GM21786 (cell line): ENCODE measurements at regions not wholly inside any gene's neighbourhood (a gene's known extent, or its start where the extent isn't known, plus 50 kb on each side); places are given as distances from the start of the nearest gene placed in this dataset.
"Not testable (repeated sequence)": the region's sequence is repeated elsewhere in the genome, so short reads cannot be mapped to it uniquely, and the experiment has no call there.

Experiments used
- ATAC-seq: cut with Tn5 transposase; IDR thresholded peaks from one replicate; pipeline ENCODE4 v1.9.1; 2021; ENCODE audit not compliant: unreplicated experiment

GRCh38 chr10:62492870-62493180 is 118.7 kb downstream of the ZNF365 start:
- no peak for ATAC-seq

DNA sequence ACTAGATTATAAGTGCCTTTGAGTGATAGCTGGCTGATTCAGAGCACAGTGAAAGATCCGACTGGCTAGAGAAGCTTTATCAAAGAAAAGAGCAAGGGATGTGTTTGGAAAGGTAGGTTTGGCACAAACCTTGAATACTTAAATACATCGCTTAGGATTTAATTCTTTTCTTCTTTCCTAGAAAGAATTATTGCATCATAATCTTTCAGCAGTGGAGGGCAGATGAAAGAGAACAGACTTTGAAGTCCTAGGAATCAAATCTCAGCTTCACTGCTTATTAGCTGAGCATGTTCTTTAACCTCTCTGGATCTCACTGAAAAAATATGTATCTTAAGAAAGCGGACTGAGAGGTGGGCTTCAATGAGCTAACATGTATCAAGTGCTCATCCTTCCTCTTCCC is 122.8 kb downstream of the ZNF365 start:
- no peak for ATAC-seq

GRCh38 chr10:62498271-62498670 is 124.1 kb downstream of the ZNF365 start:
- ATAC-seq = no peak

GRCh38 chr10:62500116-62500515 is 125.9 kb downstream of the ZNF365 start:
- ATAC-seq = not testable (repeated sequence)

- no peak for ATAC-seq
These were observed 127.4 kb downstream of the ZNF365 start for GRCh38 chr10:62501547-62501946.

GRCh38 chr10:62502995-62503613 is 128.9 kb downstream of the ZNF365 start:
- ATAC-seq = no peak

DNA sequence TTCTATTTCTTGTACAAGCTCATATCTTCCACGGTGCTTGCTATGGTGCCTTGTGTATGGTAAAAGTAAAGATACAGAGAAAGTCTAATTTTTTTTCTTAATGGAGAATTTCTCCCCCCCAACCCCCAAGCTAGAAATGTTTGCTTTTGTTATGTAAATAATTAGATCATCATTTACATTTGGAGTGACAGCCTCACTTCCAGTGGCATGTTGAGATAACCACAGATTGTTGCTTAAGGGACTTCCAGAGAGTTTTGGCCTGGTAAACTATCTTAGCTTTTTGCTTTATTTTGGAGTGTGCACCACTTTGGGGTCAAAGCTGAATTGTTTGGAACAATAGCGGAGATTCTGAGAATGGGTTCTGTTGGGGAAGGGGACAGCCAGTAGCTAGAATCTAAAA is 129.7 kb downstream of the ZNF365 start:
- ATAC-seq = no peak

- no peak for ATAC-seq
These were observed 132.2 kb downstream of the ZNF365 start for GRCh38 chr10:62506371-62506770.

- peak; percentile 16 for ATAC-seq
These were observed 137.1 kb downstream of the ZNF365 start for GRCh38 chr10:62511238-62511637.

DNA sequence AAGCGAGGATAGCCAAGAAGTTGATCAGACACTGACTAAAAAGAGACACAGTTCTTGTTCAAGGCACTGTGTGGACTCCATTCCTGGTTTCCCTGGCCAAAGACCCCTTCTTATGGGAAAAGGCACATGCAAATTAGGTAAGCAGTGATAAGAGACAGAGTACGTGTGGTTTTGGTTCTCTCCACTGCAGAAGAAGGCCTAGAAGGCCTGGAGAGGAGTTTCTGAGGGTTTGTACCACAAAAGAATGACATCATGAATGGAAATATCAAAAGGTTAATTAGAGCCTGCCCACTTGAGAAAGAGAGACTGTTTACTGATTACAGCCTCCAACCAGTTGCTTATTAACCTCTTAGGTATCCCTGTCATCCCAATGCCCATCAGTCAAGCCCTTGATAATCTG is 137.5 kb downstream of the ZNF365 start:
- peak; percentile 89 for ATAC-seq

GRCh38 chr10:62512732-62513475 is 138.7 kb downstream of the ZNF365 start:
- ATAC-seq = no peak

GRCh38 chr10:62514079-62514693 is 140.0 kb downstream of the ZNF365 start:
- peak; percentile 58 for ATAC-seq

DNA sequence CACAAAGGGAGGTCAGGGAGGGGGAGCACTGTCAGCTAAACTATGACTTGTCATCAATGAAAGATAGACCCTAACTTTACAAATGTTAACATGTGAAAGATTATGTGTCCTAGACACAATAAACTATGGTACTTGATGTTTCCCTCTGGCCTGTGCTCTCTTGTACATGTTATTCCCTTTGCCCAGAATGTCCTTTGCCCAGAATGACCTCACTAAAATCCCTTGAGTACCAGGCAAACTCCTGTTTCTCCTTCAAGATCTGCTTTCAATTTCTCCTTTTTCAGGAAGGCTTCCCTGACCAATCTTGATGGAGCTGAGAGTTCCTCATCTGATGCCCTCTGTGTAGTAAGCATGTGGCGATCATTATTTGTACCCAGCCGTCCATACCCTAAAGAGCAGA is 143.1 kb downstream of the ZNF365 start:
- no peak for ATAC-seq

DNA sequence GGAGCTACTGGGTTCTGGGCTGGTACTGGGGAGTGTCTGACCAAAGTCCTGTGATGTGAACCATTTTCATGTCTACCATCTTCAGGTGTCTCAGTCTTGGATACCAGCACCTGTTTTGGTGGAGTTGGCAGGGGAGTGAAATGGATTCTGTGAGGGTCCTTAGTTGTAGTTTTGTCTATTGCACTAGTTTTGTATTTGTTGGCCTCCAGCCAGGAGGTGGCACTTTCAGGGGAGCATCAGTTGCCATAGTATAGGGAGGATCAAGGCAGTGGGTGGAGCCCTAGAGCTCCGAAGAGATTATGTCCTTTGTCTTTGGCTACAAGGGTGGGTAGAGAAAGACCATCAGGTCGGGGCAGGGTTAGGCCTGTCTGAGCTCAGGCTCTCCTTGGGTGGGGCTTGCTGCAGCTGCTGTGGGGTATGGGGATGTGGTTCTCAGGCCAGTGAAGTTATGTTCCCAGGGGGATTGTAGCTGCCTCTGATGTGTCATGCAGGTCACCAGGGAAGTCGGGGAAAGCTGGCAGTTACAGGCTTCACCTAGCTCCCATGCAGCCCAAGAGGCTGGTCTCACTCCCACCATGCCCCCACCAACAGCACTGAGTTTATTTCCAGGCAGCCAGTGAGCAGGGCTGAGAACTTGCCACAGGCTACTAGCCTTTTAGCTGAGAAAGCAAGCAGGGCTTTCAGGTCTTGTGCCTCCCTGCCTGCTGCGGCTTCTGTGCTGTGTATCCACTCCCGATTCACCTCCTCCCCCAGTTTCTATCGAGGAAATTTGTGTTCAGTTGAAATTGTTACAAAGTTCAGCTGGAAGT is 153.1 kb downstream of the ZNF365 start:
- peak; percentile 55 for ATAC-seq

DNA sequence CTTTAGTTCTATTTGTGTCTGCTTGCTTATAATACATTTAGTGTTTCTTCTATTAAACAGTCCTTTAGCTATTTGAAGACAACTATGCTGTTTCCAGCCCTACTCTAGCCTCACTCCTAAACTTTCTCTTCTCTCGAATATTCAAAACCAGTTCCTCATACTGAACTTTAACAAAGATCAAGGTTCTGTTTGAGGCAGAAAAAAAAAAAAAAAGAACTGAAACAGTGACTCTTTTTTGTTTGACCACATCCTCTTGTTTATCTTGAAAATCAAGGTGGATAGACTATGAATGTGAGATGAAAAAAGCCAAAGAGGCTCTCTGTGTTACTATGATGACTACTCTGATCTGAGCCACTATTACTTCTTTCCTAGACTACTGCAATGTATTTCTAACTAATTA is 154.3 kb downstream of the ZNF365 start:
- ATAC-seq = peak; percentile 87

GRCh38 chr10:62529396-62529795 is 155.2 kb downstream of the ZNF365 start:
- no peak for ATAC-seq

DNA sequence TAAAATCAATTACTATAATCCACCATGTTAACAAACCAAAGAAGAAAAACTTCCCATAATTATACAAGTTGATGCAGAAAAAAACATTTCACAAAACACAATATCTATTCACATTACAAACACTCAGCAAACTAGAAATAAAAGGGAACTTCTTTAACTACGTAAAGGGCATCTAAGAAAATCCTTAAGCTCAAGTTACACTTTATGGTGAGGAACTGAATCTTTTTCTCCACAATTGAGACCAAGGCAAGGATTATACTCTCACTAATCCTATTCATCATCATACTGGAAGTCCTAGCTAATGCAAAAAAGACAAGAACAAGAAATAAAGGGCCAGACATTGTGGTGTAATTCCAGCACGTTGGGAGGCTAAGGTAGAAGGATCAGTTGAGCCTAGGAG is 159.9 kb downstream of the ZNF365 start:
- ATAC-seq = no peak

DNA sequence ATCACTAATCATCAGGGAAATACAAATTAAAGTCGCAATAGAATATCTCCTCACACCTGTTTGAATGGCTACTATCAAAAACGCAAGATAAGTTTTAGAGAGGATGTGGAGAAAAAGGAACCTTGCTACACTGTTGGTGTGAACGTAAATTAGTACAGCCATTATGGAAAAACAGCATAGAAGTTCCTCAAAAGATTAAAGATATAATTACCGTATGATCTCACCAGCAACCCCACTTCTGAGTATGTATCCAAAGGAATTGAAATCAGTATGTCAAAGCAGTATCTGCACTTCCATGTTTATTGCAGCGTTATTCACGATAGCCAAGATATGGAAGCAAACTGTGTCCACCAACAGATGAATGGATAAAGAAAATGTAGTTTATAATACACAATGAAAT is 164.4 kb downstream of the ZNF365 start:
- no peak for ATAC-seq

GRCh38 chr10:62540389-62540788 is 166.2 kb downstream of the ZNF365 start:
- peak; percentile 82 for ATAC-seq

DNA sequence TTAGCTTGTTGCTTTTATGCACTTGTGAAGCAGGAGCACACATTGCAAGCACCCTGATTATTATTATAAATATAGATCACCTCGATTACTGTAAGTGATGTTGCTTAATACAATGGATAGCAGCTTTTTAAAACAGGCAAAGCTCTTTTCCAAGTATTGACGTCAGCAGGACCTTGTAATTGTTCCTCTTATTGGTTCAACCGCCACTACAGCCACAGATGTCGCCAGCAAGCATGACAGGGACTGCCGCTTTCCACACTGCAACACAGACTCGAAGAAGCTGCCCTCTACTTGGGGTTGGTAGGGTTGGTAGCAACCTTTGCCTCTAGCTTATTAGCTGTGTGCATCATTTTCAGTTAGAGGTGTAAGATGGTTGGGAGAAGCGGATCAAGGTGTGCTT is 167.6 kb downstream of the ZNF365 start:
- ATAC-seq = no peak

- ATAC-seq = no peak
These were observed 169.6 kb downstream of the ZNF365 start for GRCh38 chr10:62543571-62544355.
